IMR-90 (cell line): ENCODE measurements at regions not wholly inside any gene's neighbourhood (a gene's known extent, or its start where the extent isn't known, plus 50 kb on each side); places are given as distances from the start of the nearest gene placed in this dataset.

Experiments
- ATAC-seq: fragments of 200-7000 bp; cut with Tn5 transposase; 2 replicates; pipeline ENCODE4 v1.9.1; 2020; ENCODE audit warnings: low read depth, mild to moderate bottlenecking, moderate library complexity
- BruUV-seq: library from RNA; stranded (reverse); fragments of 400-500 nt; replicated peaks from 2 replicates; lab custom pipeline; 2021; lab: Mats Ljungman, UMichigan
- CTCF ChIA-PET: fragments of 300-600 bp; formaldehyde crosslinking; extraction: SDS; loops from one replicate; lab custom pipeline; 2021; ENCODE audit warnings: antibody characterized with exemption; lab: Yijun Ruan, JAX
- POLR2A ChIA-PET: fragments of 300-600 bp; sonication (Branson Sonifier 250); formaldehyde crosslinking; loops from one replicate; lab custom pipeline; 2022; ENCODE audit warnings: antibody characterized with exemption; ENCODE audit not compliant: unreplicated experiment; lab: Charles Lee
- DNase-seq: peaks from one replicate; pipeline ENCODE4 v3.0.0; 2013
- H2AFZ ChIP-seq: replicated peaks from 2 replicates; pipeline ENCODE3; 2013; ENCODE audit warnings: low read length, mild to moderate bottlenecking; ENCODE audit not compliant: poor library complexity
- H2AK5ac ChIP-seq: 2 replicates; pipeline ENCODE4 v1.6.1; 2013; ENCODE audit warnings: low read depth, low read length, inconsistent platforms
- H2AK9ac ChIP-seq: replicated peaks from 2 replicates; pipeline ENCODE3; 2013; ENCODE audit warnings: mild to moderate bottlenecking, low read depth, low read length, moderate library complexity; ENCODE audit not compliant: poor library complexity
- H2BK120ac ChIP-seq: 2 replicates; pipeline ENCODE4 v1.6.1; 2013; ENCODE audit warnings: low read depth, low read length, inconsistent platforms
- H2BK15ac ChIP-seq: 3 replicates; pipeline ENCODE4 v1.6.1; 2013; ENCODE audit warnings: low read depth, low read length, inconsistent platforms
- H2BK20ac ChIP-seq: 2 replicates; pipeline ENCODE4 v1.6.1; 2013; ENCODE audit warnings: low read depth, mild to moderate bottlenecking, inconsistent platforms, low read length, moderate library complexity
- H2BK5ac ChIP-seq: 2 replicates; pipeline ENCODE4 v1.6.1; 2013; ENCODE audit warnings: mild to moderate bottlenecking, low read depth, low read length, inconsistent platforms; ENCODE audit not compliant: poor library complexity, severe bottlenecking
- H3K14ac ChIP-seq: replicated peaks from 2 replicates; pipeline ENCODE4 v1.6.1; 2013; ENCODE audit warnings: low read depth, low read length, inconsistent platforms
- H3K18ac ChIP-seq: 2 replicates; pipeline ENCODE4 v1.6.1; 2013; ENCODE audit warnings: low read depth, low read length, control low read depth
- H3K23ac ChIP-seq: 2 replicates; pipeline ENCODE4 v1.6.1; 2013; ENCODE audit warnings: low read depth, low read length, inconsistent platforms
- H3K27ac ChIP-seq: 2 replicates; pipeline ENCODE4 v1.5.1; 2013; ENCODE audit warnings: mild to moderate bottlenecking, control low read depth, low read length; ENCODE audit not compliant: insufficient read depth
- H3K27me3 ChIP-seq: 2 replicates; pipeline ENCODE4 v1.6.1; 2013; ENCODE audit warnings: low read length; ENCODE audit not compliant: control insufficient read depth, insufficient read depth
- H3K36me3 ChIP-seq: 2 replicates; pipeline ENCODE4 v1.6.1; 2013; ENCODE audit warnings: low read length, mixed read lengths; ENCODE audit not compliant: control insufficient read depth, insufficient read depth
- H3K4ac ChIP-seq: 2 replicates; pipeline ENCODE4 v1.6.1; 2013; ENCODE audit warnings: low read depth, low read length, inconsistent platforms
- H3K4me1 ChIP-seq: 2 replicates; pipeline ENCODE4 v1.6.1; 2013; ENCODE audit warnings: low read length, mixed read lengths; ENCODE audit not compliant: control insufficient read depth, insufficient read depth
- H3K4me2 ChIP-seq: 2 replicates; pipeline ENCODE4 v1.6.1; 2013; ENCODE audit warnings: low read depth, mild to moderate bottlenecking, control low read depth, low read length, moderate library complexity
- H3K4me3 ChIP-seq: 2 replicates; pipeline ENCODE4 v1.5.1; 2013; ENCODE audit warnings: low read depth, mild to moderate bottlenecking, control low read depth, low read length, moderate library complexity; ENCODE audit not compliant: insufficient read depth
- H3K56ac ChIP-seq: 2 replicates; pipeline ENCODE4 v1.6.1; 2013; ENCODE audit warnings: low read length, inconsistent platforms; ENCODE audit not compliant: insufficient read depth; ENCODE audit errors: extremely low read depth
- H3K79me1 ChIP-seq, 2 experiments: 2 replicates each; pipeline ENCODE4 v1.6.1; 2013; ENCODE audit warnings: low read length in 2 of 2, inconsistent platforms in 1 of 2, low read depth in 1 of 2
- H3K9ac ChIP-seq: 2 replicates; pipeline ENCODE4 v1.6.1; 2013; ENCODE audit warnings: low read depth, low read length, control low read depth
- H3K9me1 ChIP-seq: 2 replicates; pipeline ENCODE4 v1.6.1; 2013; ENCODE audit warnings: low read length, inconsistent platforms; ENCODE audit not compliant: insufficient read depth
- H3K9me3 ChIP-seq: 2 replicates; pipeline ENCODE4 v1.6.1; 2013; ENCODE audit warnings: low read length; ENCODE audit not compliant: control insufficient read depth, insufficient read depth
- H4K20me1 ChIP-seq: 2 replicates; pipeline ENCODE4 v1.6.1; 2013; ENCODE audit warnings: low read length, inconsistent platforms; ENCODE audit not compliant: insufficient read depth
- H4K5ac ChIP-seq: 2 replicates; pipeline ENCODE4 v1.6.1; 2013; ENCODE audit warnings: mild to moderate bottlenecking, low read depth, low read length, control low read depth
- H4K8ac ChIP-seq, 2 experiments: 2 replicates each; pipeline ENCODE4 v1.6.1; 2013; ENCODE audit warnings: low read depth in 2 of 2, low read length in 2 of 2, control low read depth in 1 of 2, inconsistent platforms in 1 of 2
- H4K91ac ChIP-seq: 2 replicates; pipeline ENCODE4 v1.6.1; 2013; ENCODE audit warnings: low read depth, low read length, inconsistent platforms; ENCODE audit not compliant: insufficient read depth
- CHD1 ChIP-seq: IDR thresholded peaks from 2 replicates; pipeline ENCODE4 v1.6.1; 2012; ENCODE audit warnings: low read depth, low read length, improper control_type of control experiment
- MXI1 ChIP-seq: IDR thresholded peaks from 2 replicates; pipeline ENCODE4 v1.6.1; 2012; ENCODE audit warnings: low read depth, mild to moderate bottlenecking, low read length, moderate library complexity, borderline replicate concordance
- SMC3 ChIP-seq: fragments of 150-350 bp; IDR thresholded peaks from 2 replicates; pipeline ENCODE4 v1.6.1; 2016; ENCODE audit warnings: low read depth, mild to moderate bottlenecking, antibody characterized with exemption, low read length, moderate library complexity
- WGBS, 2 experiments: methylation state at CpG; one replicate each; pipeline versions ENCODE4 v1.1.5 to v1.1.7; 2013; ENCODE audit warnings: missing lambda C conversion rate in 2 of 2; ENCODE audit not compliant: insufficient read length in 1 of 2; ENCODE audit errors: extremely low coverage in 2 of 2; 5-methylcytosine and 5-hydroxymethylcytosine counted together
- dilution Hi-C: fragments of 300-500 bp; cut with HindIII; formaldehyde crosslinking; loops from one replicate; pipeline ENCODE4 v1.14.3; 2018; ENCODE audit warnings: low sequenced_read_pairs; ENCODE audit not compliant: unreplicated experiment
- in situ Hi-C: fragments of 300-500 bp; cut with MboI; formaldehyde crosslinking; loops from 3 replicates; pipeline ENCODE4 v1.14.3; 2019; ENCODE audit warnings: low sequenced_read_pairs, inconsistent platforms, mixed read lengths
- intact Hi-C: fragments of 100-400 bp; cut with micrococcal nuclease; formaldehyde crosslinking; loops from 2 replicates; pipeline ENCODE4 v1.10.0; 2022
- TF ChIP-seq, protein P1 (sequence below): conservative IDR thresholded peaks from 2 replicates; pipeline ENCODE4 v1.5.1; 2012; ENCODE audit warnings: mild to moderate bottlenecking, low read depth, low read length, improper control_type of control experiment
- TF ChIP-seq, protein P2 (sequence below): fragments of 150-350 bp; IDR thresholded peaks from 2 replicates; pipeline ENCODE4 v1.6.1; 2016; ENCODE audit warnings: low read depth, mild to moderate bottlenecking, low read length, moderate library complexity, borderline replicate concordance

DNA sequence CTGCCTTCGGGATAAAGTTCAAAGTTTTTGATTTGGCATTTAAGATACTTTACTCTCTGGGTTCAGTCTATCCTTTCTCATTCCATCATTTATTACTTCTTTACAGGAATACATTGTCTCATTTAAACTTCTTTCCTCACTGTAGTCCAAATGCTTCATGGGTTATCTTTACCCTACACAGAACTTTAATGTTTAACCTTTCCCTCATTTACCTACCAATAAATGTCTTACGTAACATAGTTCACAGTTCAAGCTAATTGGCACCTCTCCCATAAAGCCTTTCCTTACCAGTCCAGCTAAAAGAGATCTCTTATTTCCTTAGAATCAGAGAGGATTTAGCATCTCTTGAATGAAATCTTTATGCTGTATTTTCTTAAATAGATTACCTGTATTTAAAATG, 476.3 kb upstream of the SEL1L start:
- POLR2A ChIA-PET: no interaction called here
- no peaks in the 10 kb centered on the region for H3K27me3 ChIP-seq
- no TSS peak for BruUV-seq
- H3K4me3 ChIP-seq: no peak overlapping the region
- H3K36me3 ChIP-seq: no peaks in the 10 kb centered on the region
- CTCF ChIA-PET: no interaction called here
- no peak overlapping the region for H2BK120ac ChIP-seq
- no peak overlapping the region for H2AFZ ChIP-seq
- no peaks in the 10 kb centered on the region for H3K4me1 ChIP-seq
- H3K14ac ChIP-seq: no peak overlapping the region
- H4K20me1 ChIP-seq: no peaks in the 10 kb centered on the region
- intact Hi-C loops: no loop called here
- H3K4ac ChIP-seq: no peak overlapping the region
- no CpG with 5 or more reads among the region's 2 CpGs for WGBS, 2 experiments
- H2AK9ac ChIP-seq: no peak overlapping the region
- no peak overlapping the region for H4K8ac ChIP-seq
- H4K91ac ChIP-seq: no peak overlapping the region
- no peak overlapping the region for H3K23ac ChIP-seq
- H3K9me3 ChIP-seq: peaks cover 16% of the 10 kb centered on the region
- H4K5ac ChIP-seq: no peak overlapping the region
- H3K56ac ChIP-seq: no peak overlapping the region
- H2BK20ac ChIP-seq: no peak overlapping the region
- ATAC-seq (no peak), DNase-seq (no peak)
- H3K9ac ChIP-seq: no peak overlapping the region
- H2AK5ac ChIP-seq: no peak overlapping the region
- H2BK5ac ChIP-seq: no peak overlapping the region
- H3K79me1 ChIP-seq: no peaks in the 10 kb centered on the region
- no peak overlapping the region for H3K18ac ChIP-seq
- no peak overlapping the region for H2BK15ac ChIP-seq
- TF ChIP-seq MXI1 (no peak), SMC3 (no peak), CHD1 (no peak)
- TF ChIP-seq, protein P1, sequence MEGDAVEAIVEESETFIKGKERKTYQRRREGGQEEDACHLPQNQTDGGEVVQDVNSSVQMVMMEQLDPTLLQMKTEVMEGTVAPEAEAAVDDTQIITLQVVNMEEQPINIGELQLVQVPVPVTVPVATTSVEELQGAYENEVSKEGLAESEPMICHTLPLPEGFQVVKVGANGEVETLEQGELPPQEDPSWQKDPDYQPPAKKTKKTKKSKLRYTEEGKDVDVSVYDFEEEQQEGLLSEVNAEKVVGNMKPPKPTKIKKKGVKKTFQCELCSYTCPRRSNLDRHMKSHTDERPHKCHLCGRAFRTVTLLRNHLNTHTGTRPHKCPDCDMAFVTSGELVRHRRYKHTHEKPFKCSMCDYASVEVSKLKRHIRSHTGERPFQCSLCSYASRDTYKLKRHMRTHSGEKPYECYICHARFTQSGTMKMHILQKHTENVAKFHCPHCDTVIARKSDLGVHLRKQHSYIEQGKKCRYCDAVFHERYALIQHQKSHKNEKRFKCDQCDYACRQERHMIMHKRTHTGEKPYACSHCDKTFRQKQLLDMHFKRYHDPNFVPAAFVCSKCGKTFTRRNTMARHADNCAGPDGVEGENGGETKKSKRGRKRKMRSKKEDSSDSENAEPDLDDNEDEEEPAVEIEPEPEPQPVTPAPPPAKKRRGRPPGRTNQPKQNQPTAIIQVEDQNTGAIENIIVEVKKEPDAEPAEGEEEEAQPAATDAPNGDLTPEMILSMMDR: no peak
- TF ChIP-seq, protein P2, sequence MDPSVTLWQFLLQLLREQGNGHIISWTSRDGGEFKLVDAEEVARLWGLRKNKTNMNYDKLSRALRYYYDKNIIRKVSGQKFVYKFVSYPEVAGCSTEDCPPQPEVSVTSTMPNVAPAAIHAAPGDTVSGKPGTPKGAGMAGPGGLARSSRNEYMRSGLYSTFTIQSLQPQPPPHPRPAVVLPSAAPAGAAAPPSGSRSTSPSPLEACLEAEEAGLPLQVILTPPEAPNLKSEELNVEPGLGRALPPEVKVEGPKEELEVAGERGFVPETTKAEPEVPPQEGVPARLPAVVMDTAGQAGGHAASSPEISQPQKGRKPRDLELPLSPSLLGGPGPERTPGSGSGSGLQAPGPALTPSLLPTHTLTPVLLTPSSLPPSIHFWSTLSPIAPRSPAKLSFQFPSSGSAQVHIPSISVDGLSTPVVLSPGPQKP: no peak
- in situ Hi-C loops: no loop called here
- no peak overlapping the region for H3K27ac ChIP-seq
- H3K4me2 ChIP-seq: no peak overlapping the region
- H3K9me1 ChIP-seq: no peaks in the 10 kb centered on the region
- dilution Hi-C loops: no loop called here
